ENCODE measurements at regions not wholly inside any gene's neighbourhood (a gene's known extent, or its start where the extent isn't known, plus 50 kb on each side); places are given as distances from the start of the nearest gene placed in this dataset.

GRCh38 chr2:216284708-216285107, 87.6 kb downstream of the MARCHF4 start:
- Histone ChIP-seq H3K9me3 (ENCODE audit: control insufficient read depth, insufficient read depth, low read depth, low read length) (no peaks in the 10 kb centered on the region), H3K36me3 (ENCODE audit: control insufficient read depth in 2 of 2, insufficient read depth in 1 of 2, low read length in 2 of 2) (no peaks in the 10 kb centered on the region), H3K4me3 (ENCODE audit: low read depth, low read length) (no peak overlapping the region), H3K27ac (ENCODE audit: extremely low read depth, low read depth, low read length) (no peak overlapping the region), H3K4me1 (ENCODE audit: control insufficient read depth, insufficient read depth, low read length) (no peaks in the 10 kb centered on the region)
- POLR2A ChIA-PET = no interaction called here
- CTCF ChIA-PET = interaction anchor here (0.5 to 1.1 kb wide), 7 partner anchors 26 to 844 kb away, joined by 3 to 7 read pairs (median 3); no protein-coding TSS in a partner anchor
- TF ChIP-seq REST (tag by site-specific recombination; IDR thresholded peaks at IDR 0.05) (no peak), ZNF768 (tag by site-specific recombination; IDR thresholded peaks at IDR 0.05) (no peak), MZF1 (tag by site-specific recombination; IDR thresholded peaks at IDR 0.05; ENCODE audit: borderline replicate concordance) (no peak), ZNF341 (tag by site-specific recombination; IDR thresholded peaks at IDR 0.05; ENCODE audit: low read depth) (no peak), SP7 (tag by site-specific recombination; IDR thresholded peaks at IDR 0.05) (no peak), IKZF3 (tag by site-specific recombination; IDR thresholded peaks at IDR 0.05) (no peak)

DNA sequence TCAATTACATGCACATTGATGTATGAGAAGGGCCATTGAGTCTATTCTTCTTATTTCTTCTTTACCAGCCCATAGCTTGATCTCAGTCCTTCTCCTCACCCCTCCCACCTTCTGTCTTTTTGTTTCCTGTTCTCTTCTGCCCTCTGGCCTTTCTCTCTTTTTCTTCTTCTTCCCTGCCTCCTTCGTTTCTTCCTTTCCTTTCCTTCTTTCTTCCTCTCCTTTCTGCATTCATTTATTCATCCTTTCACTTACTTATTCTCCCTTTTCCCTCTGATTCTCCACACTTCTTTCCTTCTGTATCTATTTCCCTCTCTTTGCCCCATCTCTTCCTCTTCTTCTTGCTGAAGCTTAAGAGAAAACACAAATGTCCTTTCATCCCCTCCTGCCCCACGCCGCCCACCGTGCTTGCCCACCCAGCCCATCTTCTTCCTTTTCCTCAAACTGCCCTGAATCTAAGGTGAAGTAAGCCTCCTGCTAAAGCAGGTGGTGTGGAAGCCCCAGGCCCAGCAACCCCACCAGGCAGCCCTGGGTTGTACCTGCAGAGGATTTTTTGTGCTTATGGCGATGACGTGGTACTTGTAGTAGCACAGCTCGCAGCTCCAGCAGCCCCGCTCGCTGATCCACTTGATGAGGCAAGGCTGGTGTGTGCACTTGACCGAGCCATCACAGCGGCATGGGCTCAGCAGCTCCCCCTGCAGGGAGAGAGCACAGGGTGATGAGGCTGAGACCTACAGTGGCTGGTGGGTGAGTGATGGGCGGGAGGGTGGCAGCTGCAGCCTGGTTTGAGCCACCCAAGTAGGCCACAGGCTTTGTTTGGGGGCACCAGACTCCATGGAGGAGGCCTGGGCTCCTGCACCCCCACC, 89.0 kb downstream of the MARCHF4 start:
- POLR2A ChIA-PET = no interaction called here
- Histone ChIP-seq H3K36me3 (ENCODE audit: control insufficient read depth in 2 of 2, insufficient read depth in 1 of 2, low read length in 2 of 2) (no peaks in the 10 kb centered on the region), H3K27ac (ENCODE audit: extremely low read depth, low read depth, low read length) (no peak overlapping the region), H3K4me1 (ENCODE audit: control insufficient read depth, insufficient read depth, low read length) (no peaks in the 10 kb centered on the region), H3K9me3 (ENCODE audit: control insufficient read depth, insufficient read depth, low read depth, low read length) (no peaks in the 10 kb centered on the region), H3K4me3 (ENCODE audit: low read depth, low read length) (no peak overlapping the region)
- CTCF ChIA-PET = interaction anchor here (0.5 to 1.1 kb wide), 9 partner anchors 10 to 156 kb away, joined by 3 to 4 read pairs (median 3); no protein-coding TSS in a partner anchor
- TF ChIP-seq OSR2 (tag by site-specific recombination; IDR thresholded peaks at IDR 0.05) (no peak), PRDM1 (tag by site-specific recombination; IDR thresholded peaks at IDR 0.05) (0 out of 2 replicates have a peak, but pooled peaks have one; percentile 35), TRIM28 (IDR thresholded peaks at IDR 0.05; ENCODE audit: borderline replicate concordance, low read length) (peak; percentile 61; the same call in 1 of the 2 replicates), ZNF501 (tag by site-specific recombination; IDR thresholded peaks at IDR 0.05) (no peak), ZNF366 (tag by site-specific recombination; conservative IDR thresholded peaks at IDR 0.05) (peak; percentile 52), ZFP37 (tag by site-specific recombination; IDR thresholded peaks at IDR 0.05) (no peak), ZFHX2 (tag by site-specific recombination; conservative IDR thresholded peaks at IDR 0.05) (0 out of 2 replicates have a peak, but pooled peaks have one; percentile 15), ZNF239 (tag by site-specific recombination; IDR thresholded peaks at IDR 0.05) (no peak)

DNA sequence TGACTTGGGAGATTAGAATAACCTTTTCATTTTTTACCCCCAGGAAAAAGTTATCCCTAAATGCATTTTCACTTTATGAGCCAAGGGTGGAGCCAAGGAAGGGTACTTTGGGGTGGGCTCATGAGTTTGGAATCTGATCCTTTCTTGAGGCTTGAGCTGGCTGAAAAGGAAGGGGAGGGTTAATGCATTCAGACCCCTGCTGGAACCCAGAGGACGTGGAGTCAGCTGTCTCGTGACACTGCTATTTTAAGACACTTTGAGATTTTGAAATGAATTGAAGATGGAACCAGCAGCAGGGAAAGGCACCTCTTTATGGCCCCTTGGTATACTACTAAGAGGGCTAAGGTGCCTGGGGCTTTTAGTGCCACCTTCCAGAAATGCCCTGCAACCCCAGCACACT, 90.4 kb downstream of the MARCHF4 start:
- CTCF ChIA-PET = no interaction called here
- POLR2A ChIA-PET = no interaction called here

More for the DNA sequence above, 90.4 kb downstream of the MARCHF4 start:
- TF ChIP-seq GFI1B (tag by site-specific recombination; IDR thresholded peaks at IDR 0.05) = no peak
- no peak for TF ChIP-seq ZNF555 (tag by site-specific recombination; conservative IDR thresholded peaks at IDR 0.05)
- no peak for TF ChIP-seq ZNF26 (tag by site-specific recombination; IDR thresholded peaks at IDR 0.05)
- no peak for TF ChIP-seq KLF7 (tag by site-specific recombination; IDR thresholded peaks at IDR 0.05; ENCODE audit: borderline replicate concordance)
- H3K4me3 ChIP-seq (ENCODE audit: low read depth, low read length) = no peak overlapping the region
- no peaks in the 10 kb centered on the region for H3K9me3 ChIP-seq (ENCODE audit: control insufficient read depth, insufficient read depth, low read depth, low read length)
- no peak overlapping the region for H3K27ac ChIP-seq (ENCODE audit: extremely low read depth, low read depth, low read length)
- no peaks in the 10 kb centered on the region for H3K4me1 ChIP-seq (ENCODE audit: control insufficient read depth, insufficient read depth, low read length)
- no peaks in the 10 kb centered on the region for H3K36me3 ChIP-seq (ENCODE audit: control insufficient read depth in 2 of 2, insufficient read depth in 1 of 2, low read length in 2 of 2)
